HCT116 (cell line): ENCODE measurements at regions not wholly inside any gene's neighbourhood (a gene's known extent, or its start where the extent isn't known, plus 50 kb on each side); places are given as distances from the start of the nearest gene placed in this dataset.

Source experiments
- ATF3 ChIP-seq: IDR thresholded peaks from 2 replicates; pipeline ENCODE4 v1.6.1; 2012
- CBX3 ChIP-seq: IDR thresholded peaks from 2 replicates; pipeline ENCODE4 v1.6.1; 2012; ENCODE audit warnings: low read depth
- CTCF ChIP-seq, 3 experiments: fragments of 200-600 bp in 1 of 3; sonication (generic) in 1 of 3; IDR thresholded peaks in 2 of 3; conservative IDR thresholded peaks in 1 of 3; 2 replicates each; pipeline ENCODE4 v1.5.1; 2012 to 2017; ENCODE audit warnings: low read depth in 2 of 3, low read length in 2 of 3, antibody characterized with exemption in 1 of 3, borderline replicate concordance in 1 of 3, control low read depth in 1 of 3, mild to moderate bottlenecking in 1 of 3, mixed read lengths in 1 of 3, mixed run types in 1 of 3, moderate library complexity in 1 of 3; ENCODE audit not compliant: insufficient read depth in 1 of 3
- EZH2 ChIP-seq: fragments of 200-600 bp; sonication (generic); IDR thresholded peaks from 2 replicates; pipeline ENCODE4 v1.6.1; 2017; ENCODE audit warnings: antibody characterized with exemption, mixed run types
- EZH2phosphoT487 ChIP-seq: fragments of 200-600 bp; IDR thresholded peaks from 2 replicates; pipeline ENCODE4 v1.6.1; 2018; ENCODE audit warnings: antibody characterized with exemption, borderline replicate concordance
- MAX ChIP-seq: IDR thresholded peaks from 2 replicates; pipeline ENCODE4 v1.6.1; 2012
- POLR2AphosphoS5 ChIP-seq: IDR thresholded peaks from 2 replicates; pipeline ENCODE4 v1.6.1; 2011; ENCODE audit warnings: mild to moderate bottlenecking, low read depth, low read length, moderate library complexity
- REST ChIP-seq: IDR thresholded peaks from 2 replicates; pipeline ENCODE4 v1.6.1; 2012; ENCODE audit warnings: low read depth
- SP1 ChIP-seq: IDR thresholded peaks from 2 replicates; pipeline ENCODE4 v1.6.1; 2012; ENCODE audit warnings: low read depth

GRCh38 chr2:235390816-235391194 lies 103.0 kb upstream of the AGAP1 start:
- TF ChIP-seq CTCF (IDR thresholded peaks at IDR 0.05 in 2 of 3, conservative IDR thresholded peaks at IDR 0.05 in 1 of 3; ENCODE audit: borderline replicate concordance in 1 of 3, insufficient read depth in 1 of 3, low read depth in 2 of 3, low read length in 2 of 3) = no peak
- TF ChIP-seq EZH2phosphoT487 = no peak
- TF ChIP-seq SP1 = no peak
- no peak for TF ChIP-seq REST
- TF ChIP-seq CBX3 = no peak
- TF ChIP-seq POLR2AphosphoS5 = no peak
- TF ChIP-seq EZH2 = no peak
- no peak for TF ChIP-seq MAX
- TF ChIP-seq ATF3 = no peak
